Heart left ventricle (tissue), 13 donors: ENCODE measurements at regions not wholly inside any gene's neighbourhood (a gene's known extent, or its start where the extent isn't known, plus 50 kb on each side); places are given as distances from the start of the nearest gene placed in this dataset.

Source experiments
- CTCF ChIP-seq, 12 donors: fragments of 200-600 bp; sonication (generic) in 4 of 12; IDR thresholded peaks; one replicate each; pipeline versions ENCODE4 v1.5.0 to v1.8.0; 2018 to 2022; ENCODE audit warnings: antibody characterized with exemption in 12 of 12, mild to moderate bottlenecking in 5 of 12
- POLR2A ChIP-seq, 2 donors: fragments of 450-650 bp; IDR thresholded peaks; one replicate each; pipeline ENCODE4 v1.6.1; 2017; ENCODE audit warnings: antibody characterized with exemption in 2 of 2, mild to moderate bottlenecking in 2 of 2, moderate library complexity in 2 of 2
- donor health status: ischemic (EF 13 %, LVEDD 7.1; RV severe dilation, severe dysfunction).
- donor health status: DM: no; HTN: yes; CAD: no.
- donor health status: DM: no; HTN: no; CAD: no.
- donor health status: ischemic (EF 25% LVEDD 6.9; RV normal size, moderate dysfunction).
- donor health status: ischemic (EF 25% LVEDD 5.7; RV mildly dilated, moderate dysfunction).
- donor health status: ischemic (EF 35%, LVEDD 5.7; RV mildly dilated, moderate dysfunction).
- donor health status: nonischemic (EF 11% LVEDD 7.7; RV severe dilation, severe dysfunction).
- donor health status: DM: yes; HTN: yes; CAD: no.
- donor health status: PGD.
- donor health status: ischemic (EF 29% LVEDD 5.4; RV normal size, mild dysfunction).
- donor health status: nonischemic (EF 23%, LVEDD 6.1; RV moderate dilation, normal function).

- TF ChIP-seq POLR2A (IDR thresholded peaks at IDR 0.05) (no peak), CTCF (IDR thresholded peaks at IDR 0.05) (peak in 11 of 12 donors; percentile 17 to 60 (median 32))
Observed at GRCh38 chr9:81848472-81848871, 79.8 kb upstream of the SPATA31D4 start.
